Activated naive CD4-positive, alpha-beta T cell treated with anti-CD3 and anti-CD28 coated beads, Interleukin-2, amount 50 U/mL, for 72 hours (primary cell): ENCODE measurements at regions not wholly inside any gene's neighbourhood (a gene's known extent, or its start where the extent isn't known, plus 50 kb on each side); places are given as distances from the start of the nearest gene placed in this dataset.

Source experiments
- ATAC-seq, 2 donors: fragments of 150-1000 bp; cut with Tn5 transposase; 2 replicates each; pipeline ENCODE4 v1.10.0; 2021; ENCODE audit warnings: mild to moderate bottlenecking in 2 of 2, moderate library complexity in 2 of 2
- DNase-seq, 2 donors: peaks; one replicate each; pipeline ENCODE4 v3.0.0; 2021 to 2022; ENCODE audit warnings: low spot score in 2 of 2
- H3K27ac Mint-ChIP-seq, 2 donors: one replicate each; pipeline ENCODE4 v1.8.0; 2022; ENCODE audit warnings: mild to moderate bottlenecking in 2 of 2, mixed read lengths in 2 of 2
- H3K36me3 Mint-ChIP-seq, 2 donors: one replicate each; pipeline ENCODE4 v1.8.0; 2022; ENCODE audit warnings: mixed read lengths in 2 of 2
- H3K9me3 Mint-ChIP-seq, 2 donors: one replicate each; pipeline ENCODE4 v1.8.0; 2022; ENCODE audit warnings: mixed read lengths in 2 of 2

DNA sequence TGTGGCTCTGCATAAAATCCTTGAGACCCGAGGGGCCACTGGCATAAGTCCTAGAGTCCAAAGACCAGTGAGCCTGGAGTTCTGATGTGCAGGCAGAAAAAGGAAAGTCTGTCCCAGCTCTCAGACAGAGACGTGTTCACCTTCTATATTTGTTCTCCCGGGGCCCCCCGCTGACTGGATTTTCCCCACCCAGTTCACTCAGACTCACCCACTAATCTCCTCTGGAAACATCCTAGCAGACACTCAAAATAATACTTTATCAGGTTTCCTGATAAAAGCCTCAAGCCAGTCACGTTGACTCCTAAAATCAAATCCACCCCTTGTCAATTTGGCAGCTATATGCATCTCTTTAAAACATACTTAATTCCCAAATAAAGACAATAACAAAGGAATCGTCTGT is 1084.2 kb upstream of the NCAM2 start:
- DNase-seq (no peak), ATAC-seq (no peak)
- Mint-ChIP-seq H3K9me3 (no peaks in the 10 kb centered on the region), H3K27ac (no peak overlapping the region), H3K36me3 (no peaks in the 10 kb centered on the region)

DNA sequence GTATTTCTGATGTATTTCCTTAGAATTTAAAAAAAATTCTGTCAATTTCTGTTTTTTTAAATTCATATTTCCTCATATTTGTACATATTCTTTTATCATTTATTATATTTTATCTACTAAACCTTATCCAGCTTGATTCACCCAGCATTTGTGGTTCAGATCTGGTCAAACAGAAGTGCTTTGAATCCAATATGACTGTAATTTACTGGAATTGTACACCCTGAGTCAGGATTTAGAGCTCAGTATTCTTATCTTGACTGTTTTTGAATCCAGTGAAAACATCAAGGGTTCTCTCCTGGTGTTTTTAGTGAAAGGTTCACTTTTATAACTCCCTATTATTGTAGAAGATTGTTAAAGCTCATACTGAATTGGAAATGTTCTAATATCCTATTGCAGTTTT is 1077.0 kb upstream of the NCAM2 start:
- Mint-ChIP-seq H3K36me3 (no peaks in the 10 kb centered on the region), H3K27ac (no peak overlapping the region), H3K9me3 (peaks cover 0 to 15% of the 10 kb centered on the region in 2 donors)
- ATAC-seq (no peak), DNase-seq (no peak)

DNA sequence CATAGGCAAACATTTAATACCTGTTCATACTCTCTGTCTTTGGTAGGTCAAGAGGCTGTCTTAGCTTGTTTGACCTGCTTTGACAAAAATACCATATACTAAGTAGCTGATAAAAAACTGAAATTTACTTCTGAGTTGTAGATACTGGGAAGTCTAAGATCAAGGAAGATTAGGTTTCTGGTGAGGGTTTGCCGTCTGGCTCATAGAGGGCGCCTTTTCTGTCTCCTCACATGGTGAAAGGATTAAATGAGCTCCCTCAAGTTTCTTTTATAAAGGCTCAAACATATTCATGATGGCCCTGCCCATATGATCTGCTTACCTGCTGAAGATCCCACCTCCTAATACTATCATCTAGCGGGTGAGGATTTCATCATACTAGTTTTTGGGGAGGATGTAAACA is 1076.1 kb upstream of the NCAM2 start:
- Mint-ChIP-seq H3K9me3 (peaks cover 0 to 15% of the 10 kb centered on the region in 2 donors), H3K36me3 (no peaks in the 10 kb centered on the region), H3K27ac (no peak overlapping the region)
- ATAC-seq (no peak), DNase-seq (no peak)

- no peak for DNase-seq
- peaks cover 0 to 5% of the 10 kb centered on the region in 2 donors for H3K36me3 Mint-ChIP-seq
- peaks cover 21 to 24% of the 10 kb centered on the region in 2 donors for H3K9me3 Mint-ChIP-seq
- ATAC-seq: no peak
- H3K27ac Mint-ChIP-seq: no peak overlapping the region
Measured at GRCh38 chr21:19935467-19935866, 1062.7 kb upstream of the NCAM2 start.

GRCh38 chr21:19937619-19938018 is 1060.6 kb upstream of the NCAM2 start:
- Mint-ChIP-seq H3K9me3 (peaks cover 21 to 22% of the 10 kb centered on the region in 2 donors), H3K27ac (no peak overlapping the region), H3K36me3 (no peaks in the 10 kb centered on the region)
- DNase-seq (no peak), ATAC-seq (no peak)

- Mint-ChIP-seq H3K9me3 (peaks cover 31 to 33% of the 10 kb centered on the region in 2 donors), H3K27ac (no peak overlapping the region), H3K36me3 (no peaks in the 10 kb centered on the region)
- DNase-seq: no peak
- no peak for ATAC-seq
Measured at GRCh38 chr21:19941626-19942025, 1056.6 kb upstream of the NCAM2 start.

DNA sequence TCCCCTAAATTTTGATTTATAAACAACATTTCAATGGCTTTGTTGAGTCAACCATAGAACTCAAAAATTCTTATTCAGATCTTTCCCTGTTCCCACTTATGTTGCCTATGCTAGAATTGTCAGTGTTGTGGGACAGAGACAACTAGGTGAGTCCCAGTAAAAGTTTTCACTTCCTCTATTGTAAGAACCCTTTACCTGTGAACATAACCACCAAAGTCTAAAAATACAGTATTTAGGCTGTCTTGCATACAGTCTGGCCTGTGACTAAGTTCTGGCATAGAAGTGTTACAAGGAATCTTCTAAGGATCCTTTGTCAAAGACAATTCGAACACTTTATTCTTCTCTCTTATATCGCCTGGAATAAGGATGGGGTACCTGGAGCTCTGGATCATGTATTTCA is 1047.9 kb upstream of the NCAM2 start:
- Mint-ChIP-seq H3K9me3 (peaks cover 17 to 21% of the 10 kb centered on the region in 2 donors), H3K36me3 (no peaks in the 10 kb centered on the region), H3K27ac (no peak overlapping the region)
- no peak for ATAC-seq
- no peak for DNase-seq

DNA sequence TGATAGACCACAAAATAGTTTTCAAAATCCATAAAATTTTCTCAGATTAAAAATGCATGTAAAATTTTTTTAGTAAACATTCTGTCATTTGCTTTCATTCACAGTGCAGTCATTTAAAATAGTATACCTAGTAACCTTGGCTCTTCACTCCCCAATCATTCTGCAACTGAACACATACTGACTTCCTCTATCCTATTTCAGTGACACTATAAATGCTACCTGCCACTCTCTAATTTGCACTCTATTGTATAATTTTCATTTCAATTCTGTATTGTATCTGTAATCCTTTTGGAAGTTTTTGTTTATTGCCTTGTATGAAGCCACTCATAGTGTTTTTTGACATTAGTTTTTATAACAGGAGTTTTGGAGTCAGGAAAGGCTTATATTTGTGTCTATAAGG is 1029.1 kb upstream of the NCAM2 start:
- ATAC-seq: no peak

DNA sequence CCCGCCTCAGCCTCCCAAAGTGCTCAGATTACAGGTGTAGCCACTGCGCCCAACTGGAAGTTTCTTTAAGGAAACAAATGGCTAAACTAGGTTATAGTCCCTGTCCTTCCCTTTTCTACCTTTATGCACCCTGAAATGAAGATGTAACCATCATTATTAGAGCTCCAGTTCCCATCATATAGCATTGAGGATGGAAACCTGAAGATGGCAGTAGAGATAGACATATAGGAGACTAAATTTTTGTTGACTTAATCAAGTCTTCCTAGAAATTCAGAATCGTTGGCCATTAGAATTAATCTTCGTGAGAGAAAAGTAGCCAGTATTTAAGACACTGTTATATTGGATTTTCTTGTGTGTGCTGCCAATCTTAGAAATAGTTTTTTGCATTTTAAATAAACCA is 1016.3 kb upstream of the NCAM2 start:
- Mint-ChIP-seq H3K27ac (no peak overlapping the region), H3K36me3 (no peaks in the 10 kb centered on the region), H3K9me3 (peaks cover 0 to 10% of the 10 kb centered on the region in 2 donors)
- no peak for DNase-seq
- no peak for ATAC-seq

More for the DNA sequence above, 1029.1 kb upstream of the NCAM2 start:
- no peak for DNase-seq
- H3K27ac Mint-ChIP-seq: no peak overlapping the region
- peaks cover 6 to 7% of the 10 kb centered on the region in 2 donors for H3K36me3 Mint-ChIP-seq
- peaks cover 15 to 24% of the 10 kb centered on the region in 2 donors for H3K9me3 Mint-ChIP-seq

DNA sequence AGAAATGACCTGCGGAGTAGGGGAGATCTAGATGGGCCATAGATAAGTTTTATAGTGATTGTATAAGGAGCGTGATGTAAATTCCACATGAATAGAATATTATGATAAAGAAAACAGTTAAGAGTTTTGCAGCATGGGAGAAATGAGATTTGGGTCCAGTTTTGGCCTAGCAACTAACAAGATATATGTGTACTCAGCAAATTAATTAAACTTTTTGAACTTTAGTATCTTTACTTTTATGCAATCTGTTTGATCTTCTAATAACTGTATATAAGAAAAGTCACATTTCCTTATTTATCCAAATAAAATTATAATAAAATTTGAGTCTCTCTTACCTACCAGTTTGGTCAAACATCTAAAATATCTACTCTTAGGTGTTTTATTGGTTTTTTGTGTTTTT is 1011.8 kb upstream of the NCAM2 start:
- Mint-ChIP-seq H3K36me3 (no peaks in the 10 kb centered on the region), H3K9me3 (peaks cover 4% of the 10 kb centered on the region in 2 donors), H3K27ac (no peak overlapping the region)
- DNase-seq: no peak
- ATAC-seq: no peak

GRCh38 chr21:19987671-19988070 is 1010.5 kb upstream of the NCAM2 start:
- Mint-ChIP-seq H3K27ac (no peak overlapping the region), H3K9me3 (peaks cover 7 to 9% of the 10 kb centered on the region in 2 donors), H3K36me3 (no peaks in the 10 kb centered on the region)
- DNase-seq: no peak
- no peak for ATAC-seq

DNA sequence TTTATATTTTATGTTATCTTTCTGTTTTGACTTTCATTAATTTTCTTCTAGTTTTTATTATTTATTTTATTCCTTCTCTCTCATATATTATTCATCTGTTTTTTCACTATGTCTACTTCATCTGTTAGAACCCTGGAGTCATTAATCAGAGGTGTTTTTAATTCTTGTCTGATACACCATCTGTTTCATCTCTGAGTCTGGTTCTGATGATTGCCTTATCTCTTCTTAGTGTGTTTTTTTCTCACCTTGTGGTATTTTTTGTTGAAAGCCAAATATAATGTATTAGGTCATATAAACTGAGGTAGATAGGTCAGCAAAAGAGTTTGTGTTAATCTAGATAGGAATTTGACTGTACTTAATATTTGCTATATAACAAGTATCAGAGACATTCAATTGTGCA is 1005.7 kb upstream of the NCAM2 start:
- Mint-ChIP-seq H3K27ac (no peak overlapping the region), H3K9me3 (peaks cover 17 to 18% of the 10 kb centered on the region in 2 donors), H3K36me3 (no peaks in the 10 kb centered on the region)
- DNase-seq: no peak
- ATAC-seq: no peak

DNA sequence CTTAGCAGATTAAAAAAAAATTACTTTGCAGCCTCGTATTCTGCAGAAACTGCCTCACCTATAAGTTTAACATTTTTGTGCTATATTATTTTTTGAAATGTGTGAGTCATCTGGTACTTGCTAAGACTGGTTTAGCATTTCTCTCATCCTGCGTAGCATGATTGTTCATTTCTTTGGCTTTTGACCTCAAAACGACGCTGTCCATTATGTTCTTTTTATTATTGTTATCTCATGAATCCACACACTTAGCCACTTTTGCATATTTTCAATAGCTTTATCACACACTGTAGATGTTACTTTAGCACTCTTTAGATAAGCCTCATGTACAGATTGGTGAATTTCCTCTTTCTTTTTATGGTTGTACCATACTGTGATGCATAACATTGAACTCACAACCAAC is 1004.9 kb upstream of the NCAM2 start:
- Mint-ChIP-seq H3K27ac (no peak overlapping the region), H3K36me3 (peaks cover 0 to 3% of the 10 kb centered on the region in 2 donors), H3K9me3 (peaks cover 17 to 18% of the 10 kb centered on the region in 2 donors)
- ATAC-seq (no peak), DNase-seq (no peak)

DNA sequence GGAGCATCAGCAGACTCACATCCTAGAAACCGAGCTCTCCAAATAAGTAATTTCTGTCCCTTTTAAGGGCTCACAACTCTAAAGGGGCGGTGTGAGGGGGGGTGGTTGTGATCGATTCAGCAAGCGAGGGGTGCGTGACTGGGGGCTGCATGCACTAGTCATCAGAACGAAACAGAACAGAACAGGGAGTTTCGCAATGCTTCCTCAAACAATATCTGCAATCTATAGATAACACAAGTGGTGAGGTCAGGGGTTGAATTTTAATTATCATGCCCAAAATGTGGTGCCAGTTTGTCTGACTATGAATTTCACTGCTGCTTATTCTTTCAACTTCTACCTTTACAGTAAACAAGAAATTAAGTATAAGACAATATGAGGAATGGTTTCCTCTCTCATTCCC is 1003.0 kb upstream of the NCAM2 start:
- DNase-seq (no peak), ATAC-seq (no peak)
- H3K27ac Mint-ChIP-seq: no peak overlapping the region
- peaks cover 18 to 21% of the 10 kb centered on the region in 2 donors for H3K9me3 Mint-ChIP-seq
- peaks cover 6 to 15% of the 10 kb centered on the region in 2 donors for H3K36me3 Mint-ChIP-seq

- ATAC-seq: no peak
- no peak for DNase-seq
- H3K27ac Mint-ChIP-seq: no peak overlapping the region
- H3K36me3 Mint-ChIP-seq: peaks cover 6 to 15% of the 10 kb centered on the region in 2 donors
- peaks cover 8 to 13% of the 10 kb centered on the region in 2 donors for H3K9me3 Mint-ChIP-seq
Measured at GRCh38 chr21:19998453-19998852, 999.8 kb upstream of the NCAM2 start.

DNA sequence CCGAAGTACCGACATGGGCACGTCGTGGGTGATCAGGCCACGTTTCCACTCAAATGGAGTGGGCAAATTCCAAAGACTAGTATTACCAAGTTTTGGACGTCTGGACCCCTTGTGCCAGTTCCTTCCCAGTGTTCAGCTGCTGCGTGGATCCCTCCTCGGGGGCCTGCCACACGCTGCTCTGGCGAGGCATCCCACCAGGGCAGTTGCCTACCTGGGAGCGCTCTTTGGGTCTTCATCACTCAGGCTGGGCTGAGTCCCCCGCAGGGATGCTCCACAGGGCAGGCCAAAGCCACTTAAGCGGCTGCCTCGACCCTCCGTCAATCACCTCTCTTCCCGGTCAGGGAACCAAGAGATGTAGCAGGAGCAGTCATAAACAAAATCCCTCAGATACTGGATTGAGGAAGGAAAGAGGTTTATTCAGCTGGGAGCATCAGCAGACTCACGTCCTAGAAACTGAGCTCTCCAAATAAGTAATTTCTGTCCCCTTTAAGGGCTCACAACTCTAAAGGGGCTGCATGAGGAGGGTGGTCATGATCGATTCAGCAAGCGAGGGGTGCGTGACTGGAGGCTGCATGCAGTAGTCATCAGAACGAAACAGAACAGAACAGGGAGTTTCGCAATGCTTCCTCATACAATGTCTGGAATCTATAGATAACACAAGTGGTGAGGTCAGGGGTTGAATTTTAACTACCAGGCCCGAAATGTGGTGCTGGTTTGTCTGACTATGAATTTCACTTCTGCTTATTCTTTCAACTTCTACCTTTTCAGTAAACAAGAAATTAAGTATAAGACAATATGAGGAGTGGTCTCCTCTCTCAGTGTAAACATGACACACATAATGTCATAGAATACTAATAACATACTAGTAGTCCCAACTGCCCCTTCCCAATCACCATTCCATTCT is 998.6 kb upstream of the NCAM2 start:
- DNase-seq (no peak), ATAC-seq (no peak)
- peaks cover 6 to 15% of the 10 kb centered on the region in 2 donors for H3K36me3 Mint-ChIP-seq
- H3K27ac Mint-ChIP-seq: no peak overlapping the region
- peaks cover 4 to 8% of the 10 kb centered on the region in 2 donors for H3K9me3 Mint-ChIP-seq

GRCh38 chr21:20004367-20004766 is 993.8 kb upstream of the NCAM2 start:
- Mint-ChIP-seq H3K36me3 (peaks cover 0 to 2% of the 10 kb centered on the region in 2 donors), H3K27ac (no peak overlapping the region), H3K9me3 (peaks cover 3% of the 10 kb centered on the region in 2 donors)
- no peak for DNase-seq
- no peak for ATAC-seq

DNA sequence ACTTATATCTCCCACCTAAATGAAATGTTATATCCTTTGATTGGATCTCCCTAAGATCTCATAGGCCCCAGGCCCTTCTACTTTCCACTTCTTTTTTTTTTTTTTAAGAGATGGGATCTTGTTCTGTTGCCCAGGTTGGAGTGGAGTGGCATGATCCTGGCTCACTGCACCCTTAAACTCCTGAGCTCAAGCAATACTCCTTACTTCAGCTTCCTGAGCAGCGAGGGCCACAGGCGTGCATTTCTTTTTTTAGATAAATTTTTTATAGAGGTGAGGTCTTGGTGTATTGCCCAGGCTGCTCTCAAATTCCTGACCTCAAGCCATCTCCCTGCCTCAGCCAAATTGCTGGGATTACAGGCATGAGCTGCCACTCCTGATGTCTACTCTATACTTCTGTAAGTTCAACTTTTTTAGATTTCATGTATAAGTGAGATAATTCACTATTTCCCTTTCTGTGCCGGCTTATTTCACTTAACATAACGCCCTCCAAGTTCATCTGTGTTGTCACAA is 987.5 kb upstream of the NCAM2 start:
- no peak overlapping the region for H3K27ac Mint-ChIP-seq

More for the DNA sequence above, 987.5 kb upstream of the NCAM2 start:
- no peaks in the 10 kb centered on the region for H3K36me3 Mint-ChIP-seq
- H3K9me3 Mint-ChIP-seq: peaks cover 3 to 13% of the 10 kb centered on the region in 2 donors
- DNase-seq: no peak
- no peak for ATAC-seq
